Adrenal gland (tissue), 5 donors: ENCODE measurements at regions not wholly inside any gene's neighbourhood (a gene's known extent, or its start where the extent isn't known, plus 50 kb on each side); places are given as distances from the start of the nearest gene placed in this dataset.

Experiments
- POLR2A ChIP-seq, 2 donors: fragments of 450-650 bp; IDR thresholded peaks; one replicate each; pipeline ENCODE4 v1.6.1; 2017; ENCODE audit warnings: antibody characterized with exemption in 2 of 2, mild to moderate bottlenecking in 2 of 2, moderate library complexity in 1 of 2
- TF ChIP-seq, protein P1 (sequence below), 6 experiments: fragments of 450-650 bp in 4 of 6; fragments of 200-600 bp in 2 of 6; sonication (generic) in 1 of 6; IDR thresholded peaks; 1 replicate in 5 of 6; 2 replicates in 1 of 6; pipeline versions ENCODE4 v1.5.1 to v1.8.0; 2016 to 2021; ENCODE audit warnings: antibody characterized with exemption in 6 of 6, mild to moderate bottlenecking in 2 of 6, moderate library complexity in 1 of 6
- donor health status: DM: no; HTN: no; CAD: no.

DNA sequence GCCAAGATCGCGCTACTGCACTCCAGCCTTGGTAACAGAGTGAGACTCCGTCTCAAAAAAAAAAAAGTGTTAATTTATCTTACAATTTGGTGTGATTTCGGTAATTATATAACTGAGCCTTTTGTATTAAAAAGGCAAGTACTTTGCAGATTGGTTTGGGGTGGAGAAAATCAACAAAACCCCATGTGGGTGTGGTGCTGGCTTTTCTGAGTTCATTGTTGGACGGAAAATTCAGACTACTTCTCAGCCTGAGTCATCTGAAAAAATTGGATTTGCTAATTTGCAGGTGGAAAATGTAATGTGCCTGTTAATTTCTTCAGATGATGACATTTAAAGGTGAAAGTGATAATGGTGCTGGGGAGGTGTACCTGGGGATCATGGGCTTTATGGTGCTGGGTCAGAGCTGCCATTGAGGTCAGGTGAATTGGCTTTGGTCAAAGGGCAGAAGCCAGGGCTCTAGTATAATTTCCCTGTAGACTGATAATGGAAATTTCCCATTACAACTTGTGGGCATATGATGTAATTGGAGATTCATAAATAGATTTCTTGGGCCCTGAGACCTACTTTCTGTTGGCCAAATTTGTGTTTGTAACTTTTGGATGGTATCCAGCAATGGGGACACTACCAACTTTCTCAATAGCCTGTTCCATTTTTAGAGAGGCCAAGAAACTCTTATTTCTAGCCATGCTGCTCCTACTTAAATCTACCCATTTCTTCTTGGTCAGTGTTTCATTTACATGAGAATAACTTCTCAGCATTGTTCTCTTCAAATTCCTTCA, 74.3 kb upstream of the TEX13D start:
- TF ChIP-seq, protein P1, sequence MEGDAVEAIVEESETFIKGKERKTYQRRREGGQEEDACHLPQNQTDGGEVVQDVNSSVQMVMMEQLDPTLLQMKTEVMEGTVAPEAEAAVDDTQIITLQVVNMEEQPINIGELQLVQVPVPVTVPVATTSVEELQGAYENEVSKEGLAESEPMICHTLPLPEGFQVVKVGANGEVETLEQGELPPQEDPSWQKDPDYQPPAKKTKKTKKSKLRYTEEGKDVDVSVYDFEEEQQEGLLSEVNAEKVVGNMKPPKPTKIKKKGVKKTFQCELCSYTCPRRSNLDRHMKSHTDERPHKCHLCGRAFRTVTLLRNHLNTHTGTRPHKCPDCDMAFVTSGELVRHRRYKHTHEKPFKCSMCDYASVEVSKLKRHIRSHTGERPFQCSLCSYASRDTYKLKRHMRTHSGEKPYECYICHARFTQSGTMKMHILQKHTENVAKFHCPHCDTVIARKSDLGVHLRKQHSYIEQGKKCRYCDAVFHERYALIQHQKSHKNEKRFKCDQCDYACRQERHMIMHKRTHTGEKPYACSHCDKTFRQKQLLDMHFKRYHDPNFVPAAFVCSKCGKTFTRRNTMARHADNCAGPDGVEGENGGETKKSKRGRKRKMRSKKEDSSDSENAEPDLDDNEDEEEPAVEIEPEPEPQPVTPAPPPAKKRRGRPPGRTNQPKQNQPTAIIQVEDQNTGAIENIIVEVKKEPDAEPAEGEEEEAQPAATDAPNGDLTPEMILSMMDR (IDR thresholded peaks at IDR 0.05) = no peak
- no peak for TF ChIP-seq POLR2A (IDR thresholded peaks at IDR 0.05)
